H1 (cell line): ENCODE measurements at regions not wholly inside any gene's neighbourhood (a gene's known extent, or its start where the extent isn't known, plus 50 kb on each side); places are given as distances from the start of the nearest gene placed in this dataset.

Source experiments
- GABPA ChIP-seq: IDR thresholded peaks from 2 replicates; pipeline ENCODE4 v1.6.1; 2011; ENCODE audit warnings: mild to moderate bottlenecking, low read length, moderate library complexity, borderline replicate concordance; ENCODE audit not compliant: insufficient read depth
- GTF2F1 ChIP-seq: IDR thresholded peaks from 2 replicates; pipeline ENCODE4 v1.6.1; 2012; ENCODE audit warnings: low read depth, low read length, improper control_type of control experiment, borderline replicate concordance
- POLR2A ChIP-seq, 2 experiments: IDR thresholded peaks; 1 replicate in 1 of 2; 2 replicates in 1 of 2; pipeline ENCODE4 v1.6.1; 2011; ENCODE audit warnings: low read depth in 2 of 2, low read length in 2 of 2, mild to moderate bottlenecking in 2 of 2; ENCODE audit errors: control extremely low read depth in 1 of 2
- RFX5 ChIP-seq: IDR thresholded peaks from 2 replicates; pipeline ENCODE4 v1.6.1; 2011; ENCODE audit warnings: low read depth, low read length, improper control_type of control experiment, borderline replicate concordance
- ZNF274 ChIP-seq: IDR thresholded peaks from 2 replicates; pipeline ENCODE4 v1.7.0; 2012; ENCODE audit warnings: low read length, borderline replicate concordance; ENCODE audit errors: extremely low read depth
- TF ChIP-seq, protein P1 (sequence below), 3 experiments: IDR thresholded peaks; 1 replicate in 2 of 3; 2 replicates in 1 of 3; pipeline versions ENCODE4 v1.5.1 to v1.6.1; 2011; ENCODE audit warnings: low read length in 3 of 3, mild to moderate bottlenecking in 3 of 3, inconsistent platforms in 2 of 3, low read depth in 1 of 3, moderate library complexity in 1 of 3; ENCODE audit not compliant: insufficient read depth in 1 of 3; ENCODE audit errors: control extremely low read depth in 1 of 3

DNA sequence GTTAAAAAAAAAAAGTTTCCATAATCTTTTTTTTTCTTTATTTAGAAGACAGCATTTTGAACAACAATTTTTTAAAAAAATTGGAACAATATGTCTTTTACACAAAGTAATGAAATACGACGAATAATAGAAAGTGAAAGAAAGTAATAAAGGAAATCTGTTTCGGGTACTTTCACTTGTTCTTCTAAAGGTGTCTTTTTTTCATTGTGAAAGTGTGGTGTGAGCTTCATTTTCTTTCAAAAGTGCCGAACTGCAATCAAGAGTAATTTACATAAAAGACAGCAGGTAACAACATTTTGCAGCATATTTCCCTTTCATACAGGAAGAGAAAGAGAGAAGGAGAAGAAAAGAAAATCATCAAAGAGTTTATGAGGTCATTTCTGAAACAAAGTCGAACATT is 159.7 kb upstream of the CDH12 start:
- TF ChIP-seq RFX5 = no peak
- TF ChIP-seq ZNF274 = no peak
- TF ChIP-seq, protein P1, sequence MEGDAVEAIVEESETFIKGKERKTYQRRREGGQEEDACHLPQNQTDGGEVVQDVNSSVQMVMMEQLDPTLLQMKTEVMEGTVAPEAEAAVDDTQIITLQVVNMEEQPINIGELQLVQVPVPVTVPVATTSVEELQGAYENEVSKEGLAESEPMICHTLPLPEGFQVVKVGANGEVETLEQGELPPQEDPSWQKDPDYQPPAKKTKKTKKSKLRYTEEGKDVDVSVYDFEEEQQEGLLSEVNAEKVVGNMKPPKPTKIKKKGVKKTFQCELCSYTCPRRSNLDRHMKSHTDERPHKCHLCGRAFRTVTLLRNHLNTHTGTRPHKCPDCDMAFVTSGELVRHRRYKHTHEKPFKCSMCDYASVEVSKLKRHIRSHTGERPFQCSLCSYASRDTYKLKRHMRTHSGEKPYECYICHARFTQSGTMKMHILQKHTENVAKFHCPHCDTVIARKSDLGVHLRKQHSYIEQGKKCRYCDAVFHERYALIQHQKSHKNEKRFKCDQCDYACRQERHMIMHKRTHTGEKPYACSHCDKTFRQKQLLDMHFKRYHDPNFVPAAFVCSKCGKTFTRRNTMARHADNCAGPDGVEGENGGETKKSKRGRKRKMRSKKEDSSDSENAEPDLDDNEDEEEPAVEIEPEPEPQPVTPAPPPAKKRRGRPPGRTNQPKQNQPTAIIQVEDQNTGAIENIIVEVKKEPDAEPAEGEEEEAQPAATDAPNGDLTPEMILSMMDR (IDR thresholded peaks at IDR 0.05; ENCODE audit: control extremely low read depth in 1 of 3, insufficient read depth in 1 of 3, low read depth in 1 of 3, low read length in 3 of 3) = no peak
- no peak for TF ChIP-seq GABPA
- no peak for TF ChIP-seq POLR2A (IDR thresholded peaks at IDR 0.05; ENCODE audit: control extremely low read depth in 1 of 2, low read depth in 2 of 2, low read length in 2 of 2)
- TF ChIP-seq GTF2F1 = no peak
